Endothelial cell of umbilical vein (primary cell): ENCODE measurements at regions not wholly inside any gene's neighbourhood (a gene's known extent, or its start where the extent isn't known, plus 50 kb on each side); places are given as distances from the start of the nearest gene placed in this dataset.

ENCODE experiments used
- BruUV-seq: library from RNA; stranded (reverse); fragments of 400-500 nt; replicated peaks from 2 replicates; lab custom pipeline; 2021; lab: Mats Ljungman, UMichigan
- CTCF ChIA-PET: fragments of 300-600, 350-600 bp; sonication (Branson Sonifier 250); formaldehyde crosslinking; loops from one replicate; lab custom pipeline; 2021; ENCODE audit warnings: antibody characterized with exemption, inconsistent platforms; lab: Charles Lee
- POLR2A ChIA-PET: fragments of 300-600, 350-600 bp; sonication (Branson Sonifier 250); formaldehyde crosslinking; loops from one replicate; lab custom pipeline; 2021; ENCODE audit warnings: antibody characterized with exemption, inconsistent platforms; lab: Charles Lee
- DNase-seq: peaks from one replicate; pipeline ENCODE4 v3.0.0-alpha.2; 2011; ENCODE audit warnings: low read depth, low spot score
- FAIRE-seq: peaks from 2 replicates; lab custom pipeline; 2011; peaks lifted over from hg19 to GRCh38; lab: Jason Lieb, UNC
- H2AFZ ChIP-seq: 2 replicates; pipeline ENCODE4 v1.6.0; 2012; ENCODE audit warnings: low read depth, low read length, control low read depth, inconsistent platforms
- H3K27ac ChIP-seq: 2 replicates; pipeline ENCODE4 v1.5.1; 2011; ENCODE audit warnings: low read depth, mild to moderate bottlenecking, control low read depth, low read length, moderate library complexity; ENCODE audit not compliant: insufficient read depth
- H3K27me3 ChIP-seq, 2 experiments: 2 replicates each; pipeline versions ENCODE4 v1.6.0 to v1.6.1; 2011; ENCODE audit warnings: low read length in 2 of 2, mixed read lengths in 1 of 2; ENCODE audit not compliant: control insufficient read depth in 2 of 2, insufficient read depth in 2 of 2
- H3K36me3 ChIP-seq, 2 experiments: 2 replicates in 1 of 2; 3 replicates in 1 of 2; pipeline ENCODE4 v1.5.1; 2011; ENCODE audit warnings: low read length in 2 of 2, mild to moderate bottlenecking in 1 of 2, moderate library complexity in 1 of 2; ENCODE audit not compliant: control insufficient read depth in 2 of 2, insufficient read depth in 2 of 2; ENCODE audit errors: extremely low read depth in 1 of 2
- H3K4me1 ChIP-seq: 3 replicates; pipeline ENCODE4 v1.5.1; 2011; ENCODE audit warnings: mild to moderate bottlenecking, low read length; ENCODE audit not compliant: control insufficient read depth, insufficient read depth; ENCODE audit errors: extremely low read depth
- H3K4me2 ChIP-seq: 2 replicates; pipeline ENCODE4 v1.6.1; 2011; ENCODE audit warnings: low read length, control low read depth, mixed read lengths; ENCODE audit not compliant: insufficient read depth
- H3K4me3 ChIP-seq, 3 experiments: fragments of 200-600 bp in 1 of 3; sonication (generic), shearing (Covaris generic) in 1 of 3; replicated peaks in 1 of 3; 2 replicates each; pipeline ENCODE4 v1.5.1; 2011 to 2016; ENCODE audit warnings: control low read depth in 3 of 3, low read length in 3 of 3, mild to moderate bottlenecking in 2 of 3, inconsistent platforms in 1 of 3, low read depth in 1 of 3, moderate library complexity in 1 of 3; ENCODE audit not compliant: insufficient read depth in 1 of 3
- H3K79me2 ChIP-seq: 2 replicates; pipeline ENCODE4 v1.6.0; 2012; ENCODE audit warnings: low read length, inconsistent platforms; ENCODE audit not compliant: control insufficient read depth, insufficient read depth
- H3K9ac ChIP-seq: replicated peaks from 2 replicates; pipeline ENCODE3; 2011; ENCODE audit warnings: low read length, control low read depth; ENCODE audit not compliant: insufficient read depth; ENCODE audit errors: extremely low read depth
- H3K9me1 ChIP-seq: replicated peaks from 3 replicates; pipeline ENCODE4 v1.6.0; 2011; ENCODE audit warnings: mild to moderate bottlenecking, low read length; ENCODE audit not compliant: control insufficient read depth, insufficient read depth; ENCODE audit errors: extremely low read depth
- H3K9me3 ChIP-seq: replicated peaks from 2 replicates; pipeline ENCODE4 v1.5.1; 2012; ENCODE audit warnings: low read length, inconsistent platforms; ENCODE audit not compliant: control insufficient read depth, insufficient read depth
- H4K20me1 ChIP-seq: replicated peaks from 2 replicates; pipeline ENCODE3; 2011; ENCODE audit warnings: mild to moderate bottlenecking, low read length; ENCODE audit not compliant: control insufficient read depth, insufficient read depth; ENCODE audit errors: extremely low read depth
- EZH2 ChIP-seq: IDR thresholded peaks from 2 replicates; pipeline ENCODE4 v1.6.1; 2012; ENCODE audit warnings: borderline replicate concordance, low read depth, mild to moderate bottlenecking, moderate library complexity, low read length, inconsistent platforms; ENCODE audit not compliant: severe bottlenecking
- FOS ChIP-seq: IDR thresholded peaks from 2 replicates; pipeline ENCODE4 v1.6.1; 2011; ENCODE audit warnings: mild to moderate bottlenecking, low read length, moderate library complexity, borderline replicate concordance; ENCODE audit not compliant: insufficient read depth
- GATA2 ChIP-seq: IDR thresholded peaks from 2 replicates; pipeline ENCODE4 v1.7.0; 2011; ENCODE audit warnings: low read depth, mild to moderate bottlenecking, moderate library complexity, mixed read lengths, low read length; ENCODE audit not compliant: insufficient read length, insufficient read depth
- JUN ChIP-seq: IDR thresholded peaks from 2 replicates; pipeline ENCODE4 v1.6.1; 2011; ENCODE audit warnings: borderline replicate concordance, low read depth; ENCODE audit not compliant: insufficient read length, insufficient read depth
- MAX ChIP-seq: IDR thresholded peaks from 2 replicates; pipeline ENCODE4 v1.6.1; 2011; ENCODE audit not compliant: insufficient read depth, insufficient read length
- MYC ChIP-seq: IDR thresholded peaks from one replicate; pipeline ENCODE4 v1.6.1; 2011; ENCODE audit warnings: mild to moderate bottlenecking, low read depth, low read length
- POLR2A ChIP-seq: IDR thresholded peaks from 2 replicates; pipeline ENCODE4 v1.6.1; 2012; ENCODE audit warnings: low read depth, mild to moderate bottlenecking, control low read depth, low read length
- POLR2AphosphoS5 ChIP-seq: IDR thresholded peaks from 2 replicates; pipeline ENCODE4 v1.6.1; 2012; ENCODE audit warnings: low read depth, mild to moderate bottlenecking, control low read depth, low read length, moderate library complexity; ENCODE audit not compliant: insufficient read depth
- dilution Hi-C: fragments of 300-500 bp; cut with MboI; formaldehyde crosslinking; loops from one replicate; pipeline ENCODE4 v1.15.0; 2019; ENCODE audit warnings: low sequenced_read_pairs; ENCODE audit not compliant: extremely low pct_ligation_motif_present
- intact Hi-C: fragments of 100-400 bp; cut with micrococcal nuclease; formaldehyde crosslinking; loops from one replicate; pipeline ENCODE4 v1.10.0; 2022
- TF ChIP-seq, protein P1 (sequence below), 2 donors: IDR thresholded peaks; 1 replicate in 1 of 2; 2 replicates in 1 of 2; pipeline ENCODE4 v1.5.1; 2011; ENCODE audit warnings: low read length in 2 of 2, mild to moderate bottlenecking in 2 of 2, moderate library complexity in 2 of 2, control low read depth in 1 of 2, inconsistent platforms in 1 of 2, low read depth in 1 of 2; ENCODE audit not compliant: insufficient read depth in 1 of 2; ENCODE audit errors: extremely low read depth in 1 of 2

DNA sequence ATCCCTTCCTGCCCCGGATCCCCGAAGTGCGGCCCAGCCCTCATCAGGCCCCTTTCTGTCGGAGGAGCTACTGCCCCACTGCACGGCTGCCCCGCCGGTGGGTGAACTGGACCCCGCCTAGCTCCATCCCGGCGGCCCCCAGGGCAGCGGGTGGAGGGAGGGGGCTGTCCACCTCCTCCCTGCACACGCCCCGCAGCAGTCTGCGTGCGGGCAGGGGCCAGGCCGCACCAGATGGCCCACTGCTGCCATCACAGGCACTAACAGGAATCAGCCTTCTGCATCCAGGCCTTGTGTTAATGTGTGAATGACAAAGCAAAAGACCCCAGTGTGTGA is 54.9 kb upstream of the UNC93A start:
- Histone ChIP-seq H3K9me1 (no peaks in the 10 kb centered on the region), H4K20me1 (no peaks in the 10 kb centered on the region), H3K27ac (no peak overlapping the region), H3K4me3 (no peak overlapping the region), H3K4me2 (no peak overlapping the region), H3K9me3 (no peaks in the 10 kb centered on the region), H3K27me3 (no peaks in the 10 kb centered on the region), H3K36me3 (no peaks in the 10 kb centered on the region), H3K79me2 (no peaks in the 10 kb centered on the region), H3K4me1 (no peaks in the 10 kb centered on the region), H2AFZ (no peak overlapping the region), H3K9ac (no peak overlapping the region)
- FAIRE-seq (no peak), DNase-seq (no peak)
- POLR2A ChIA-PET = no interaction called here
- BruUV-seq = no TSS peak
- dilution Hi-C loops (no loop called here), intact Hi-C loops (no loop called here)
- TF ChIP-seq POLR2A = no peak
- no peak for TF ChIP-seq EZH2
- TF ChIP-seq POLR2AphosphoS5 = no peak
- no peak for TF ChIP-seq MYC
- TF ChIP-seq, protein P1, sequence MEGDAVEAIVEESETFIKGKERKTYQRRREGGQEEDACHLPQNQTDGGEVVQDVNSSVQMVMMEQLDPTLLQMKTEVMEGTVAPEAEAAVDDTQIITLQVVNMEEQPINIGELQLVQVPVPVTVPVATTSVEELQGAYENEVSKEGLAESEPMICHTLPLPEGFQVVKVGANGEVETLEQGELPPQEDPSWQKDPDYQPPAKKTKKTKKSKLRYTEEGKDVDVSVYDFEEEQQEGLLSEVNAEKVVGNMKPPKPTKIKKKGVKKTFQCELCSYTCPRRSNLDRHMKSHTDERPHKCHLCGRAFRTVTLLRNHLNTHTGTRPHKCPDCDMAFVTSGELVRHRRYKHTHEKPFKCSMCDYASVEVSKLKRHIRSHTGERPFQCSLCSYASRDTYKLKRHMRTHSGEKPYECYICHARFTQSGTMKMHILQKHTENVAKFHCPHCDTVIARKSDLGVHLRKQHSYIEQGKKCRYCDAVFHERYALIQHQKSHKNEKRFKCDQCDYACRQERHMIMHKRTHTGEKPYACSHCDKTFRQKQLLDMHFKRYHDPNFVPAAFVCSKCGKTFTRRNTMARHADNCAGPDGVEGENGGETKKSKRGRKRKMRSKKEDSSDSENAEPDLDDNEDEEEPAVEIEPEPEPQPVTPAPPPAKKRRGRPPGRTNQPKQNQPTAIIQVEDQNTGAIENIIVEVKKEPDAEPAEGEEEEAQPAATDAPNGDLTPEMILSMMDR (IDR thresholded peaks at IDR 0.05; ENCODE audit: extremely low read depth in 1 of 2, insufficient read depth in 1 of 2, low read depth in 1 of 2, low read length in 2 of 2) = no peak
- no peak for TF ChIP-seq JUN
- TF ChIP-seq GATA2 = no peak
- TF ChIP-seq MAX = no peak
- TF ChIP-seq FOS = no peak
- CTCF ChIA-PET = interaction anchor here (0.8 kb wide), 1 partner anchor 39 kb away, joined by 3 read pairs; no protein-coding TSS in a partner anchor
